HG03064 (cell line): ENCODE measurements at regions not wholly inside any gene's neighbourhood (a gene's known extent, or its start where the extent isn't known, plus 50 kb on each side); places are given as distances from the start of the nearest gene placed in this dataset.
A peak's percentile ranks its signal among the peaks of the same experiment; 100 is the strongest.
"Not testable (repeated sequence)": the region's sequence is repeated elsewhere in the genome, so short reads cannot be mapped to it uniquely, and the experiment has no call there.

Experiments
- ATAC-seq: cut with Tn5 transposase; IDR thresholded peaks from one replicate; pipeline ENCODE4 v1.9.1; 2021; ENCODE audit warnings: low read depth; ENCODE audit not compliant: unreplicated experiment

DNA sequence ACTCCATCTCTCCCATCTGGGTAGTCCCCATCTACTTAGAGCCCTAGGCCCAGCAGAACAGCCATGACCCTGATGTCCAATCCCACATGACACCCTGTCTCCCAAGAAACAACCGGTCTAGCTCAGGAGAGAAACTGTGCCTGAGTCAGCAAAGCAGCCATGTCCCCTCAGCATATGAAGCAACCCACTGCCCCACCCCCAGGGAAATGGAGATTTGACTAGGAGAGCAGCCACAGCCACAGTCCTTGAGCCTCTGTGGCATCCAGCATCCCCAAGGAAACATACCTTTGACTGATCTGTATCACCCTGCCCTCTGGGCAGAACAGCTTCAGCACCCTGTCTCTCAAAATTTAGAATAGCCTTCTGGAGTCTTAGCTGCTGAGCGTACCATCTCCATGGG, 641.9 kb upstream of the FBXO33 start:
- ATAC-seq: no peak

DNA sequence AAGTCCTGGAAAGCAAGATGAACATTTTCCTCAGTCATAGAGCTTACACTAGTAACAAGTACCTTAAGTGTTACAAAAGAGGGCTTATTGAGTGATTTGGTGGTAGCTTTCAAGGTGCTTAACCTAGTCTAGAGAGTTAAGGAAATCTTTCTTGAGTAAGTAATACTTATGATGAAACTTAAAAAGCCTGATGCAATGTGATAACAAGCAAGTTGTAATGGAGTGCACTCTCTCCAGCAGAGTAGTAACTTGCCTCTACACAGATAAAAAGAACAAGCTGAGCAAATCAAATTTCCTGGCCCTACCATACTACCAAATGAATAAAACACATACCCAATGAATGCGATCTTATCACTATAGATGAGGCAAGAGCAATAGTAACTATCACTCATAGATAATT, 639.9 kb upstream of the FBXO33 start:
- no peak for ATAC-seq

DNA sequence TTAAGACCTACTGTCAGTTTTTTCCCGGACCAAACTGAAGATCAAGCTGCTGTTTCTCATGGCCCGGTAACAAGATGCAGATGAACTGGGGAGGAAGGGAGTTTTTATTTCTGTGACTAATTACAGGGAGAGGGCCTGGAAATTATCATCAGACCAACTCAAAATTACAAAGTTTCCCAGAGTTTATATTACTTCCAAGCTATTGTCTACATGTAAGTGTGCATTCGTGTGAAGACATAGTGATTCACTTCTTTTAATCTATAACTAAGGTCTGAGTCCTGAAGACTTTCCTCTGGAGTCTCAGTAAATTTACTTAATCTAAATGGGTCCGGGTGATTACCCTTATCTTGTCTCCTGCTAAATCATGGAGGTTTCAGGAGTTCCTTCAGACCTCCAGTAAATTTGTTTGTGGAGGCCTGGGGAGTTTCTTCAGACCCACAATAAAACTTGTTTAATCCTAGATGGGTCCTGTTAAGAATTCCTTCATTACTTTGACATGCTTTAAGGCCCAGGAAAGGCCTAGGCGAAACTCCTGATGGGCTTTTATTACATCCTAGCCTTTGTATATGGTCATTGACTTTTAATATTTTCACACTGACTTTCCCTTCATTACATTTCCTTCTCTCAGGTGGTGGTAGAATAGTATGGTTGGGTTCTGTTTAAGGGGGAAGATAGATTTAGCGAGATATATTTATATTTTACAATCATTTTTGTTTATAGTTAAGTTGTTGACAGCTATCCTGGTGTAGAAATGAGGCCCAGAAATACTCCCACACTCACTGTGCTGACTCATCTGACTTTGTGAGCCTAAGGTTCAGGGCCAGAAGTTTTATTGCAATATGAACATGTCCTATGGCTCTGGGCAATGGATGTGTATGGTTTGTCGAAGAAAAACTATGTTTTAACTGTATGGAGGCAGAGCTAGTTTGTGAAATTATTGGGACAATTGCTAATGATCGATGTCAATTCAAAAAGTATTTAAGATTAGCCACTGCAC, 627.0 kb upstream of the FBXO33 start:
- no peak for ATAC-seq

DNA sequence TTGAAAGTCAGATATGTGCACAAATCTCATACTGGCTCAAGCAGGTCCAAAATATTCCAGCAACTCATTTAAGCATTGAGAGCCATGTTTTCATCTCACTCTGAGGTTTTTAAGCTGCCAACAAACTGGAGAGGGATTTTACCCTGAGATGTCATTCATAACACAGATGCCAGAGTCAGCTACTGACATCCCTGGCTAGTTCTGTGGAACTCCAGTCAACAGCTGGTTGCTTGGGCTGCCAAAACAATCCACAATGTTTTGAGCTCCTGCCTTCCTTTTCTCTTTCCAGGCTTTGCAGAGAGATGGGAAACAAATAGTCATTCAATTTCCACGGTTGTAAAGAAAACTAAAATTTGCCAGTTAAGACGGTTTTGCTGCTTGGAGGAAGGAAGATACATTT, 621.2 kb upstream of the FBXO33 start:
- no peak for ATAC-seq

DNA sequence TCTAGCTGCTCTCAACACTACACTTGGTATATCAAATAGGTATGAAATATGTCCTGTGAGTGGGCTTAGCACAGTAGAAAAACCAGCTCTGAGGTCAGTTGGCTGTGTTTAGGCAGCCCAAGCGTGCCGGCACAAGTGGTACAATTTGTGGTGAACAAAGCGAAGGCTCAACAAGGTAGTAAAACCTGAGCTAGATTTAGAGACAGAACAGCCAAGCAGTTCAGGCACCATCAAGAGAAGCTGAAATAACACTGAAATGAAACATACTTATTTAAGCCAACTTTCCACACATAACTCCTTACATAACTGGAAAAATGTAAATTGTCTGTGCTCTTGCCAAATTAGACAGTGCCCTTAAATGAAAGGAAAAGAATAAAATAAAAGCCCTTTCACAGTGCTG, 596.8 kb upstream of the FBXO33 start:
- ATAC-seq: no peak

DNA sequence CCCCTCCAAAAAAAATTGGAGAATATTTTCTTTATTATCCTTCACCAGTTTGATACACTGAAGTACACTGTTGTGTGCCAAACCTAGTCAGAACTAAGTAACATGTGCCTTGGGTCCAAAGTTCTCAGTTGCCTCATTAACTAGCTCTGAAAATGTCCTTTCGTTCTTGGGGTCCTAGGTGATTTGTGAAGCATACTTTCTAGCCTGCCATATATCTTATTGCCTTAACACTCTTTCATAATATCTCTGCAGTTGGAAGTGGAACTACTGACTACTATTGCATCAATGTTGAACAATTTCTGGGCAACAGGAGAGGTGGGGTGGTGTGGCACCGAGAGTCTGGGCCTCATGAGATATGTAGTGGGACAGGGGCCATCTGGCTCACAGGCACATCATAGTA, 592.9 kb upstream of the FBXO33 start:
- no peak for ATAC-seq

DNA sequence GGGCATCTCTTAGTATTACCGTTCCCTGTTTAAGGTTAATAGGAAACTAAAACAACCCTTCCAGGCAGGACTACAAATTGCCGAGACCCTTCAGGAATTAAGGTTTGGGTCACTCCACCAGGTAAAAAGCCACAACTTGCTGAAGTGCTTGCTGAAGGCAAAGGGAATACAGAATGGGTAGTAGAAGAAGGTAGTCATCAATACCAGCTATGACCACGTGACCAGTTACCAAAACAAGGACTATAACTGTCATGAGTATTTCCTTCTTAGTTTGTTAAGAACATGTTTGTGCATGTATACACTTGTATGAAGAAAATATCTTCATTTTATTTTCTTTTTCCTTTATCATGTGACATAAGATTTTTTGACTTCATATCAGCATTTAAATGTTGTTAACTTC, 578.7 kb upstream of the FBXO33 start:
- no peak for ATAC-seq

DNA sequence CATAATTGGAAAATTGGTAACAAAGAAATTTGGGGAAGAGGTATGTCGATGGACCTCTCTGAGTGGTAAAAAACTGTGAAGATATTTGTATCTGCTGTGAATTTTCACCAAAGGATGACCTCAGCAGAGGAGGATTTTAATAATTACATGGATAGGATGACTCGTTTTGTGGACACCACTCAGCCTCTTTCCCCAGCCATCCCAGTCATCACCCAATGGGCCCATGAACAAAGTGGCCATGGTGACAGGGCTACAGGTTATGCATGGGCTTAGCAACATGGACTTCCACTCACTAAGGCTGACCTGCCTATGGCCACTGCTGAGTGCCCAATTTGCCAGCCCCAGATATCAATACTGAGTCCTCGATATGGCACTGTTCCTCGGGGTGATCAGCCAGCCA, 577.5 kb upstream of the FBXO33 start:
- no peak for ATAC-seq

DNA sequence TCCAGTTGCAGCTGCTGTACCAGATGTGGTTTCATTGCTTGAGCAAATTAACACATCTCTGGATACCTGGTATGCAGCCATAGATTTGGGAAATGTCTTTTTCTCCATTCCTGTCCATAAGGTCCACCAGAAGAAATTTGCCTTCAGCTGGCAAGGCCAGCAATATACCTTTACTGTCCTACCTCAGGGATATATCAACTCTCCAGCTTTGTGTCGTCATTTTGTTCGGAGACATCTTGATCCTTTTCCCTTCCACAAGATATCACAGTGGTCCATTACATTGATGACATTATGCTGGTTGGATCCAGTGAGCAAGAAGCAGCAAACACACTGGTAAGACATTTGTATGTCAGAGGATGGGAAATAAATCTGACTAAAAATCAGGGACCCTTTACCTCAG, 576.1 kb upstream of the FBXO33 start:
- not testable (repeated sequence) for ATAC-seq

DNA sequence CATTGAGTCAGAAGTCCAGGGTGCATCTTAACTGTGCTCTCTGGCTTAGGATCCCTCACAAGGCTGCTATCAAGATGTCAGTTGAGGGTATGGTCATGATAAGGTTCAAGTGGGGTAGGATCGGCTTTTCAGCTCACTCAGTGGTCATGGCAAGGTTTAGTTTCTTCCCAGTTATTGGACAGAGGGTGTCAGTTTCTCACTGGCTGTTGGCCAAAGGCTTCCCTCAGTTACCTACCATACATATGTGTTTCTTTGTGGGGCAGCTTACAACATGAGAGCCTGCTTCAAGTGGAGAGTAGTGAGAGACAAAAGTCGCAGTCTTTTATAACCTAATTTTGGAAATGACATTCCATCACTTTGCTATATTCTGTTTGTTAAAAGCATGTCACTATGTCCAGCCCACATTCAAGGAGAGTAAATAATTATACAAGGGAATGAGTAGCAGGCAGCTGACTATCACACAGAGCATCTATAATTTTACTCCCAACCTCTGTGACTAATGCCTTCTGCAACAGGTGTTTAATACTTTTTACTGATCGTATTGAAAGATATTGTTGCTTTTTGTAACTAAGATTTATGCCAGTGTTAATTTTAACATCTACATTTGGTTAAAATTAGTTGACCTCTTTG, 572.8 kb upstream of the FBXO33 start:
- ATAC-seq: no peak

DNA sequence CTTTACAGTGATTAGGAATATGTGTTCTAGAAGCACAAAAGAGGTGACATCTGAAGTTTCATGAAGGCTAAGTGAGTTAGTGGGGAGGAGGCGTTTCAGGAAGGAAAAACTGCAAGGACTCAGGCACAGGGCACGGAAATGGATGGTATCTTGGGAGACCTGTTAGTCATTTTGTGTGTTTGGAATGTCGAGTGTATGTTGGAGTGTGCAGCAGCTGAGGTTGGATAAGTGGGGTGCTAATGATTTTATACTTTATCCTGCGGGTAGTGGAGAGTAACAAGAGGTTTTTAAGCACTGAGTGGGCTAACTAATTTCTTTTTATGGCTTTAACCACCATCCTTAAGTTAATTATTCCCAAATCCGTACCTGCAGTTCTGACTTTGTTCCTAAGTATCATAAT, 571.5 kb upstream of the FBXO33 start:
- no peak for ATAC-seq

DNA sequence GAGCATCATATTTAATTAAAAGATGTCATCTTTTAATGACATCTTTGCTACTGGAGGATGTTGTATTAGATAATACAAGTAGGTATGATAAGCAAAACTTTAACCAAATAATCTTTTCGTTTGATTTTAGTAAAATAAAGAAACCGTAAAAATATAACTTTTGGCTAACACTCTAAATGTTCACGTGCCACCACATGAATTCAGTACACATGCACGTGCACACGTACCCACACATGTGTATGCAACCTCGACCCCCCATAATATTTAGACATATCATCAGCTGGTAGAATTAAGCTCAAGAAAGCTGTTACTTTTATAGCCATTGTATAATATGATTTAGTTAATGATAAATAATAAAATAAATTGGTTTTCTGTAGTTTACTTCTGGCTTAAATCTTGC, 566.6 kb upstream of the FBXO33 start:
- ATAC-seq: no peak

DNA sequence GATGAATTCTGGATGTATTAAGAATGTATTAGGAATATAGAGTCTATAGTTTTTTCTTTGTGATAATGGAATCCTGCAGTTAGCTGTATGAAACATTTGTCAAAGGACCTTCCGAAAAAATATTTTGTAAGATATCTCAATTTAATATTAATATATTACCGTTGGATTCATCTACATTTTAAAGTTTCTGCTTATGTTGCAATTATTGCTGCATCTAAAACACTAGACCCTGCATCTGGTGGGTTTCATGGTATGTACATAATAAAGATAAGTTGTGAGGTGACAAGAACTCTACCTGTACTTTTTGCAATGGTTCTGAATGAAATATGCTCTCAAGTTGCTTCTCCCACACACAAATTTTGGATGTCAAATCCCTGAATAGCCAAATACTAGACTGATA, 565.9 kb upstream of the FBXO33 start:
- ATAC-seq: no peak

DNA sequence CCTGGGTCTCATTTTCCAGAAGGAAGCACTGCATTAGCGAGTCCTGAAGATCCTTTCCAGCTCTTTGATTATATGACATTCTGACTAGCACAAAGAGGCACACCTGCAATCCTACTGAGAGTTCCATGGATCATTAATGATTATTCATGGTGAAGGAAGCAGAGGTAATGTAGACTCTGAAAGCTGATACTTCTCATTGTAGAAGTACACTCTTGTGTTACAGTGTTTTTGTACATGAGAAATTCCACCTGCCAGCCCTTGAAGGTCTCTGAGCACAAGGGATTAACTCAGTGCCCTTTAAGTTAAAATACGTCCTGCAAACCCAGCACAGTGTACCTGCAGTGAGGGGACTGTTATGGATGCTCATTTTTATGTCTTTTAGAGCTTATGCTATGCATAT, 558.8 kb upstream of the FBXO33 start:
- ATAC-seq: no peak

DNA sequence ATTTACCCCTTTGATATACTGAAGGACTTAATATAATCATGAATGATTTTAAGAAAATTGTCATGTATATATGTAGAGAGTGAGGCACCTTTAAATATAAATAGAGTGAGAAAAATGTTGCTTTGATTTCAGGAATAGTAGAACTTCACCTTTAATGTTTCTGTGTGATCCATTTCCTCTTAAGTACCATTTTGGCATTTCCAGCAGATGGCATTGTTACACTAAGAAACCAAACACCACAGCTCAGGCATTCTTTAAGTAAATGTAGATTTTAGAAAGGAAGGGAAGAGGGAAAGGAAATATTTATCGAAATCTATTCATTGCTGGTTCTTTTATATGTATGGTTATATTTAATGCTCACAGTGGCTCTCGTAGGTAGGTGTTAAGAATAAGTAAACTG, 556.7 kb upstream of the FBXO33 start:
- ATAC-seq: no peak

DNA sequence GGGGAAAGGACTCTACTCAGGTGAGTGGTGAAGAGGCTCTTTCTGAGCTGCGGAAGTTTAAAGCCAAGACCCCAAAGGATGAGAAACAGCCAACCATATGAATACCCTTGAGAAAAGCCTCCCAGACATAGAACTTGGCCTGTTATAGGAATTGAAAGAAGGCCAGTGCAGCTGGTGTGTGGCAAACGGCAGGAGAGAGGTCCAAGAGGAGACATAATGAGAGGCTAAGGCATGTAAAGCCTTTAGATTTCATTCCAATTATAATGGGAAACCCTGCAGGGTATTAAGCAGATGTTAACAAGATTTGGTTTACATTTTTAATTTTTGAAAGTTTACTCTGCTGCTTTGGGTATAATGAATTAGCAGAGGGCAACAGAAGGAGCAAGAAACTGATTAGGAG, 552.1 kb upstream of the FBXO33 start:
- no peak for ATAC-seq

DNA sequence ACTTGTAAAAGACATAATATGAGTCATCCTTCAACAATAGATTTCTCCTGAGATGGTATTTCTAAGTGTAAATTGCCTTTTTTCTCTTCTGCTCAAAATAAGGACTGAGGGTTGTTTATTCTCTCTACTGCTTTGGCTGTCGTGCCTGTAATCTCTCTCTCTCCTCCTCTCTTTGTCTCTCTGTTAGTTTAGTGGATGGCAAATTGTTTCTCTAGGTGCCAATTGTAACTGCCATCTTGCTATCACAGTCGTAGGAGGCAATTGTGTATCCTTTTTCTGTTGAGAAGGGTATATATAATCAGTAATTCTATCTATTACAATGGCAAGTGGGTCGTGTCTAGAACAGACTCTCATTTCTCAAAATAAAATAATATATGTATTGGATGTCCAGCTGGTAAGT, 545.0 kb upstream of the FBXO33 start:
- no peak for ATAC-seq

DNA sequence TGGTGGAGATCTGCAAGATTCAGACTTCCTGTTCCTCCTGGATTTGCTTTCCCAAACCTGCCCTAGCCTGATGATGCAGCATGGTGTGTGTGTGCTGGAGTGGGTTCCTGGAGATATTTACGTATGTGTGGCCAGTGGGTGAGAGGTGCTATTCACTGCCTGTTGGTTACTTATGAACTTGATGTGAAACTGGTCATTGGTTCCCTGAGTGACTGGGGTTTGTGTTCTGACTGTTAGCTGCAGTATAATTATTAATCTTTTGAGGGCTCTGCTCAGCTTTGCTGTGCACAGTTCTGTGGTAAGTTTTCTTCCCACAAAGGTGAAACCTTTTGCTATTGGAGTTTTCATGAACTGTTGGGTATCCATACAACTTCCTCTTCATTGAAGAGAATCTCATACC, 541.8 kb upstream of the FBXO33 start:
- peak; percentile 96 for ATAC-seq

DNA sequence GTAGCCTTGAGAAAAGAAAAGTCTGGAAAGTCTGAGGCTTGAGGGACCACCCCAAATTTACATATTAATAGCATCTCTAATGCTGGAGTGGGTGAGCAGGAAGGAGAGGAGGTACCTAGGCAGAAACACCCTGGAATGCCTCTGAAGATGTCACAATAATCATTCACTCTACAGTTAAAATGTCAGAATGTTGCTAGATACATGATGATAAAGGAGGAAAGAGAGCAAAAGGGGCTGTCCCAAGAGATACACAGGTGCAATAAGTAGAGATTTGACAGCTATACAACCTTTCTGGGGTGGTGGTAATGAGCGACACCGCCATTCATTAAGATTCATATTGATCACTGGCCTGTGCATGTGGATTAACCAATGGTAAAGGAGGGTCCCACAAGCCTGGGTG, 540.5 kb upstream of the FBXO33 start:
- no peak for ATAC-seq

DNA sequence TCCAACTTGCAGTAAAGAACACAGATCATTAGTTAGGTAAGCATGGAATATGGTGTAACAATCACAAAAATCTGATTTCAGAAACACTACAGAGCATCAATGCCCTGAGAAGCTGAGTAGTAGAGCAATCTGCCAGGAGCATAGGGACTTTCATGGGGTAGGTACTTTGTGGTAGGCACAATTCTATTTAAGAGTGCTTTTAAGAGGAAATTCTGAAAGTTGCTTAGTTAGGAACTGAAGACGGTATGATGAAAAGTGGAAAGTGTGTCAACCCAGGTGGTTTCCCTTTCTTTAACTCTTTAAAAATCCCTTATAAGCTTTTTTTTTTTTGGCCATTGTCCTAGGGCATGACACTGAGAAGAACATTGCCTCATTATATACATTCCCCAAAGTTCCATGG, 535.7 kb upstream of the FBXO33 start:
- no peak for ATAC-seq

DNA sequence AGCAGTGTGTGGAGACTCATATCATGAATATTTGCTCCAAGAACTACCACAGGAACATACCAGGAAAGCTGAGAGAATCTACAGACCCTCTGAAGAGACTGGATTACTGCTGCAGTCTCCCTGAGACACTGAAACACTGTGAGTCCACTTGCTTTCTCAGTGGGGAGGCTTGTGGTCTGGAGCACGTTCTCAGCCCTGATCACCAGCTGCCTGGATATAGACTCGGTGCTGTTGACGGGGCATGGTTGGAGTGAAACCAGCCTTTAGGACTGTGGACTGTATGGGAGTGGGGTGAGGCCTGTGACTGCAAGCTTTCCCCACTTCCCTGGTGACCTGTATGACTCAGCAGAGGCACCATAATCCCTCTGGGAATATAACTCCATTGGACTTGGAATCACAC, 525.8 kb upstream of the FBXO33 start:
- no peak for ATAC-seq

DNA sequence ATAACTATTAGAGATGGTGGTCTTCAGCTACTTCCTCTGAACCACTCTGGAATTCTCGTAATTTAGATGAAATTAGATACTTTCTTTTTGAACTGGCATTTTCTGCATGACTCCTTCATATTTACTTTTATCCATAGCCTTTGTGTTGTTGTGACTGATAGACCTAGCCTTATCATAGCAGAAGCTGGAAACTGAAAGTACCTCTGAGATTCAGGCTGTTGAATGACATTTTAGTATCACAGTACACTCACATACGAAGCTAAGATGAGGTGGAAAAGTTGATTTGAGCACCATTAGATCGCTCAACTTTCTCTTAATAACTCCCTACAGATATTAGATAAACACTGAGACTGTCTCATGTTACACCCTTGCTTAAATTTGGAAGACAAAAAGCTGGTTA, 525.1 kb upstream of the FBXO33 start:
- no peak for ATAC-seq
